Activated naive CD4-positive, alpha-beta T cell treated with anti-CD3 and anti-CD28 coated beads, Interleukin-2, amount 10 ng/mL, durations not matched to agents 7 days and 5 days (primary cell): ENCODE measurements at regions not wholly inside any gene's neighbourhood (a gene's known extent, or its start where the extent isn't known, plus 50 kb on each side); places are given as distances from the start of the nearest gene placed in this dataset.
"Not testable (repeated sequence)": the region's sequence is repeated elsewhere in the genome, so short reads cannot be mapped to it uniquely, and the experiment has no call there.

Source experiments
- CTCF ChIA-PET: fragments of 350-600 bp; sonication (Branson Sonifier 250); formaldehyde crosslinking; loops from one replicate; lab custom pipeline; 2021; ENCODE audit warnings: antibody characterized with exemption; lab: Charles Lee
- DNase-seq: peaks from one replicate; pipeline ENCODE4 v3.0.0-alpha.2; 2020
- H3K27ac Mint-ChIP-seq: one replicate; pipeline ENCODE4 v1.8.0; 2021; ENCODE audit warnings: mild to moderate bottlenecking, moderate library complexity, mixed read lengths
- H3K27me3 Mint-ChIP-seq: one replicate; pipeline ENCODE4 v1.8.0; 2021; ENCODE audit warnings: mild to moderate bottlenecking, mixed read lengths
- H3K36me3 Mint-ChIP-seq: one replicate; pipeline ENCODE4 v1.8.0; 2021; ENCODE audit warnings: mixed read lengths
- H3K4me1 Mint-ChIP-seq: one replicate; pipeline ENCODE4 v1.8.0; 2021; ENCODE audit warnings: mixed read lengths
- H3K4me3 Mint-ChIP-seq: one replicate; pipeline ENCODE4 v1.8.0; 2021; ENCODE audit warnings: mild to moderate bottlenecking, moderate library complexity, mixed read lengths
- H3K9me3 Mint-ChIP-seq: one replicate; pipeline ENCODE4 v1.8.0; 2021; ENCODE audit warnings: mixed read lengths

DNA sequence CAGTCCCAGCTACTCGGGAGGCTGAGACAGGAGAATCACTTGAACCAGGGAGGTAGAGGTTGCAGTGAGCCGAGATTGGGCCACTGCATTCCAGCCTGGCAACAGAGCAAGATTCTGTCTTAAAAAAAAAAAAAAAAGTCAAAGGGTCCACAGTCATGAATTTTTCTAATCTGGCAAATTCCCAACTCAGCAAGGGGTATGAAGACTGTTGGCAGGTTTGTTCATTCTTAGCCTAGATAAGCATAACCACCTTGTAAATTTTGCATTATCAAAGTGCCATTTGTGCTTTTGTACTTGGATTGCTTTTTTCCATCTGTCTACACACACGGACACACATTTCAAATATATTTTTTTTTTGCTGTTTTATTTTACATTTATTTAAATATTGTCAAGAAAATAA, 299.8 kb upstream of the NUDT12 start:
- Mint-ChIP-seq H3K27me3 (no peaks in the 10 kb centered on the region), H3K27ac (no peak overlapping the region), H3K4me1 (no peaks in the 10 kb centered on the region), H3K4me3 (no peak overlapping the region), H3K9me3 (peaks cover 1% of the 10 kb centered on the region), H3K36me3 (no peaks in the 10 kb centered on the region)
- CTCF ChIA-PET: no interaction called here
- DNase-seq: no peak

DNA sequence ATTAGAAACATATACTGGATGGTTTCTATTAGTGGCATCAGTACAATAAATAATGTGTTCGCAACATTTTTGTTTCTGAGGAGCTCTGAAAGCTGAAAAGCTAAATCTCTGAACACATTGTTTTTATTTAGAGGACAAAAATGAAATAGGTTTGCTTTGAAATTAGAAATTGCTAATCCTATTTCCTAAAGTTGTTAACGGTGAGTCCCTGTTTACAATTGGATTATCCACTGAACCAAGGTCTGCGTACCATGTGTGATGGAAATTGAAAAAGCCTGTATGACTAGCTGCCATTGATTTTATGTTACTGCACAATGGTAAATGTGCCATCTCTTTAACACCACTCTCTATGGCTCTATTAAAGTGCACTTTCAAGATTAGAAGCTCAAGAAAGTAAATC, 297.7 kb upstream of the NUDT12 start:
- H3K36me3 Mint-ChIP-seq: no peaks in the 10 kb centered on the region
- H3K4me1 Mint-ChIP-seq: no peaks in the 10 kb centered on the region
- no peak overlapping the region for H3K27ac Mint-ChIP-seq
- CTCF ChIA-PET: no interaction called here
- no peaks in the 10 kb centered on the region for H3K27me3 Mint-ChIP-seq
- no peak overlapping the region for H3K4me3 Mint-ChIP-seq
- DNase-seq: no peak
- H3K9me3 Mint-ChIP-seq: peaks cover 10% of the 10 kb centered on the region

DNA sequence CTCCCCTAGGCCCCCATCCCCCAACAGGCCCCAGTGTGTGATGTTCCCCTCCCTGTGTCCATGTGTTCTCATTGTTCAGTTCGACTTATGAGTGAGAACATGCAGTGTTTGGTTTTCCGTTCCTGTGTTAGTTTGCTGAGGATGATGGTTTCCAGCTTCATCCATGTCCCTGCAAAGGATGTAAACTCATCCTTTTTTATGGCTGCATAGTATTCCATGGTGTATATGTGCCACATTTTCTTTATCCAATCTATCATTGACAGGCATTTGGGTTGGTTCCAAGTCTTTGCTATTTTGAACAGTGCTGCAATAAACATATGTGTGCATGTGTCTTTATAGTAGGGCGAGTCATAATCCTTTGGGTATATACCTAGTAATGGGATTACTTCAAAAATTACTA, 295.8 kb upstream of the NUDT12 start:
- H3K4me1 Mint-ChIP-seq, H3K27me3 Mint-ChIP-seq, H3K36me3 Mint-ChIP-seq, DNase-seq, H3K4me3 Mint-ChIP-seq, CTCF ChIA-PET, H3K27ac Mint-ChIP-seq: not testable (repeated sequence)
- peaks cover 11% of the 10 kb centered on the region for H3K9me3 Mint-ChIP-seq

DNA sequence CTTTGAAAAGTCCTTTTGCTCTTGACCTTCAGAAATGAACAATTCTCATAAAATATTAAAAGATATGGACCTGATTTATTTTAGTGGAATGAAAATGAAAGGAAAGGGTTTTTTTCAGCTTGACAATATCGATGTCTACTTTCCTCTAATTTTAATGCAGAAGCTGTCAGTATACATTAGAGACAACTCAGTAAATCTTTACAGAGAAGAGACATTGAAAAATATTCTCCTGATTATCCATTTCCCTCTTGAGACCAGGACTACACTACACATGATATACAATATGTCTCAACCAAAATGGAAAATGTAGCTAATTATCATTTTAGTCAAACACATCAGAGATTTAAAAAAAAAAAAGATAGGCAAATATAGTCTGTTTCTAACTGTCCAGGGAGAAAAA, 288.5 kb upstream of the NUDT12 start:
- no peaks in the 10 kb centered on the region for H3K27me3 Mint-ChIP-seq
- no peak for DNase-seq
- CTCF ChIA-PET: no interaction called here

DNA sequence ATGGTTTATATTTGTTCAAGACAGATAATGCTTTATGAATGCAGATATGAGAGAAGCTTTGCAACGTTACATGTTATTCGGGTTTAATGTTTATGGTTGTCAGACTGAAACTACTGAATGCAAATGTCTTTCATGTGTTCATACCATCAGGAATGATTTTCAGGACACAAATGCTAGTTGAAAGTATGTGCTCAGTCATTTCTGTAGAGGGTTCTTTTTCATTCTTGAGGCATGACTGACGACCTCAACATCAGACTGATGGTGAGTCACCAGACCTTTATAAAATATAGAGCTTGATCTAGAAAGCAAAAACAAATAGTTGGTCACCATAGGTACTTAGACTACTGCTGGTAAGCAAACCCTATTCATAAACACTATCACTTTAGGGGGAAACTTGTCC, 287.3 kb upstream of the NUDT12 start:
- DNase-seq: no peak
- H3K4me3 Mint-ChIP-seq: no peak overlapping the region
- H3K9me3 Mint-ChIP-seq: no peaks in the 10 kb centered on the region
- H3K27ac Mint-ChIP-seq: no peak overlapping the region
- H3K36me3 Mint-ChIP-seq: no peaks in the 10 kb centered on the region
- no peaks in the 10 kb centered on the region for H3K4me1 Mint-ChIP-seq
- no peaks in the 10 kb centered on the region for H3K27me3 Mint-ChIP-seq
- CTCF ChIA-PET: no interaction called here

More for the DNA sequence above, 288.5 kb upstream of the NUDT12 start:
- peaks cover 2% of the 10 kb centered on the region for H3K9me3 Mint-ChIP-seq
- H3K27ac Mint-ChIP-seq: no peak overlapping the region
- H3K36me3 Mint-ChIP-seq: no peaks in the 10 kb centered on the region
- no peak overlapping the region for H3K4me3 Mint-ChIP-seq
- no peaks in the 10 kb centered on the region for H3K4me1 Mint-ChIP-seq

DNA sequence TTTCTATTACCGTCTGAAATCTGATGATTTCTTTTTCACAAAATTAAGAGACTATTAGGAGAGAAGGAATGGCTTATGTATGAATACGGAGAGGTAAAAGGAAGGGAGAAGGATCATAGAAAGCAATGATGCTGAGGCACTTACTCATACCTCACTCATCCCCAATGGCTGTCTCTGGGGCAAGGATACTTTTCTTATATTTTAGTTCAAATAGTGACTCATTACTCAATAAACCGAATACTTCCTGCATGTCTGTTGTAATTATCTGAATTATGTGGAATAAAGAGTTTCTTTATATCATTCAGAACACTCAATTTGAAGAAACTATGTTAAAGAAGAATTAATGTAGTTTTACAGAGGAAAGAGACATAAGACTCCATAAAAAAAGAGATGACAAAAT, 284.5 kb upstream of the NUDT12 start:
- no peaks in the 10 kb centered on the region for H3K4me1 Mint-ChIP-seq
- CTCF ChIA-PET: no interaction called here
- no peaks in the 10 kb centered on the region for H3K9me3 Mint-ChIP-seq
- H3K27me3 Mint-ChIP-seq: no peaks in the 10 kb centered on the region
- H3K27ac Mint-ChIP-seq: no peak overlapping the region
- no peak for DNase-seq
- no peak overlapping the region for H3K4me3 Mint-ChIP-seq
- H3K36me3 Mint-ChIP-seq: no peaks in the 10 kb centered on the region

DNA sequence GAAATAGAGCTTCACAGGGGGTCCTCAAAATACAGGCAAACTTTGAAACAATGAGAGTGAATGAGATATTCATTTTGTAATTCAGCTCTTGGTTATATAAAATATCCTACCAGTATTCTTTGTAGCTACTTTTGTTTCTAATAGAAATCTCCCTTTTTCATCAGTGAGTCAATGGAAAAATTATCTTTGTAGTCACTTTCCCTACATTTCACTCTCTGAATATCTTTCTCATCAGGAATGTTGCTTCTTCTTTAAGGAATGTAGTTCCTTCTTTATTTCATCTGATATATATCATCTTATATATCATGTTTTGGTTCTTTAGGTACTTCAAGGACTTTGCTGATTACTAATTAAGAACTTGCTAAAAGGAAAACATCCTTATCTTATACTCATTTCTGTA, 280.3 kb upstream of the NUDT12 start:
- no peaks in the 10 kb centered on the region for H3K9me3 Mint-ChIP-seq
- CTCF ChIA-PET: no interaction called here
- H3K36me3 Mint-ChIP-seq: no peaks in the 10 kb centered on the region
- no peak overlapping the region for H3K4me3 Mint-ChIP-seq
- H3K4me1 Mint-ChIP-seq: no peaks in the 10 kb centered on the region
- DNase-seq: no peak
- no peak overlapping the region for H3K27ac Mint-ChIP-seq
- no peaks in the 10 kb centered on the region for H3K27me3 Mint-ChIP-seq

DNA sequence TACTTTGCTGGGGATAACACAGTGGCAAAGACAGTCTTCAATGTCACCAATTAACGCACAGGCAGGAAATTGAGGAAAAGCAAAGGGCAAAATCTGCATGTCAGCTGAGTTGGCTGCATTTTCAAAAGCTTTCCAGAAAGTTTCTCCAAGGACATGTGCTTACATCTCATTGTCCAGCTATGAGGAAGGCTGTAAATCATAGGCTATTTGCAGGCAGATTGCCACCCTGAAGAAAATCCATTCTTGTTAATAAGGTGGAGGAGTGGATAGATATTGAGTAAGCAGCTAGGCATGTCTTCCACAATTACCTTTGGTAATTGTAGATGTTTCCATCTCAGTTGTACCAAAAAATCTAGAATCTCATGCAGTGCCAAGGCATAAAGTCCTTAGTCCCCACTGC, 278.0 kb upstream of the NUDT12 start:
- DNase-seq: no peak
- no peak overlapping the region for H3K27ac Mint-ChIP-seq
- CTCF ChIA-PET: no interaction called here
- H3K27me3 Mint-ChIP-seq: no peaks in the 10 kb centered on the region
- no peaks in the 10 kb centered on the region for H3K36me3 Mint-ChIP-seq
- H3K4me1 Mint-ChIP-seq: no peaks in the 10 kb centered on the region
- H3K9me3 Mint-ChIP-seq: no peaks in the 10 kb centered on the region
- H3K4me3 Mint-ChIP-seq: no peak overlapping the region

DNA sequence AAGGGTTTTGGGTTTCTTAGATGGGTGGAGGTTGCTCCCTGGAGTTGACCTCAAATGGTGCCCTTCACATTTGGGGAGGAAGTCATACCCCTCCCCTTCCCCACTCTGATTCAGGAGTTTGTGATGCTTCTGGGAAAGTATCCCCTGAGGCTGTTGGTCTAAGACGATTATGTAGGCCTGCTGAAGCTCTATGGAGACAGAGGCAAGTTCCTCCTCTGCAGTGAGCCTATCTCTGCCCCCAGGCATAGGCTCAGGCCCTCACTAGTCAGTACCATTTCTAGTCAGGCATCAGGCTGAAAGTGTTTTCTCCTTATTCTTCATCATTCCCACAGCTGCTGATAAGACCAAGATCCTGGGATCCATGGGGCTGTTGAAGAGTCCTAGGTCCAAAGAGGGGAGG, 271.6 kb upstream of the NUDT12 start:
- H3K36me3 Mint-ChIP-seq: no peaks in the 10 kb centered on the region
- no peaks in the 10 kb centered on the region for H3K9me3 Mint-ChIP-seq
- H3K27me3 Mint-ChIP-seq: no peaks in the 10 kb centered on the region
- DNase-seq: no peak
- H3K4me1 Mint-ChIP-seq: no peaks in the 10 kb centered on the region
- no peak overlapping the region for H3K27ac Mint-ChIP-seq
- H3K4me3 Mint-ChIP-seq: no peak overlapping the region
- CTCF ChIA-PET: no interaction called here

DNA sequence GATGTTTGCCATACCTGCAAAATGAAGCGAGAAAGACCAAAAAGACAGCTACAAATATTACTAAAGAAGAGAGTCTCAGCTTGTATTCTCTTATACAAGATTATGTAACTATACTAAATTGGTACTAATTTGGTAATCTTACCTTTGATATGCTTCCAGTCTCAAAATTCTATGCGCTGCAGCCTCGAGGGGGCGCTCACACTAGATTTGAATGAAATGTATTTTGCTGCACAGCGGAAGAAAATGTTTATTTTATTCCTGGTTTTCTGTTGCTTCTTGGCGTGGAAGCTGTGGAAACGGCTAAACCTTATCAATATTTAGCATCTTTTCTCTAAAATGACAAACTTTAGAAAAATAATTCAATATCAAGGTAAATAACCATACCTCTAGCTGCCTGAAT, 267.0 kb upstream of the NUDT12 start:
- Mint-ChIP-seq H3K4me3 (no peak overlapping the region), H3K27me3 (no peaks in the 10 kb centered on the region), H3K36me3 (no peaks in the 10 kb centered on the region), H3K9me3 (peaks cover 2% of the 10 kb centered on the region), H3K27ac (no peak overlapping the region), H3K4me1 (no peaks in the 10 kb centered on the region)
- CTCF ChIA-PET: no interaction called here
- no peak for DNase-seq

DNA sequence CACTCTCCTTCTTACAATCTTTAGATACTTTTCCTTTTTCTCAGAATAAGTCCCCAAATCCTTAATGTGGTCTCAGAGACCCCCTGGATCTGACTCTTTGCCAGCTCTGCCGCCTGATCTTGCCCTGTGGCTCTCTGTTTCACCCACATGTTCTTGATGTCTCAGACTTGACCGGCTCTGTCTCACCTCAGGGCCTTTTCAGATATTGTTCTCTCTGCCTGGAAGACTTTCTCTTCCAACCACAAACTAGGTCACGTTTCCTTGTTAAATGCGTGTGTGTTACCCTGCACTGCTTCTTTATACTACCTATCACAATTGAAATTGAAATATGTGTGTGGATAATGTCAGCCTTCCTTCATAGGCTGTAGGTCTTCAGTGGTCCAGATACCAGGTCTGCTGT, 265.4 kb upstream of the NUDT12 start:
- no peak overlapping the region for H3K4me3 Mint-ChIP-seq
- peaks cover 2% of the 10 kb centered on the region for H3K9me3 Mint-ChIP-seq
- H3K36me3 Mint-ChIP-seq: no peaks in the 10 kb centered on the region
- no peaks in the 10 kb centered on the region for H3K27me3 Mint-ChIP-seq
- H3K27ac Mint-ChIP-seq: no peak overlapping the region
- CTCF ChIA-PET: no interaction called here
- H3K4me1 Mint-ChIP-seq: no peaks in the 10 kb centered on the region
- no peak for DNase-seq

DNA sequence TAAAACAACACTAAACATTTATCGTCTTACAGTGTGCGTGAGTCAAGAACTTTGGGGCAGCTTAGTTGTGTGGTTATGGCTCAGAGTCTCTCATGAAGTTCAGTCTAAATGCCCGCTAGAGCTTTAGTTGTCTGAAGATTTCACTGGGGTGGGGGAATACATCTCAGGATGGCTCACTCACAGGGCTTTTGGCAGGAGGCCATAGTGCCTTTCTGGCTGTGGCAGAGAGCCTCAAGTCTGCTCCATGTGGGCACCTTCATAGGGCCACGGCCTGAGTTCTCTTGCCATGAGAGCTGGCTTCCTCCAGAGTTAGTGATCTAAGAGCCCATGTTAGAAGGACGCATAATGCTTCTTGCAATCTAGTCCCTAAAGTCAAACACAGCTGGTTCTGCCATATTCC, 258.8 kb upstream of the NUDT12 start:
- H3K4me1 Mint-ChIP-seq: no peaks in the 10 kb centered on the region
- no peak for DNase-seq
- H3K27me3 Mint-ChIP-seq: no peaks in the 10 kb centered on the region
- no peaks in the 10 kb centered on the region for H3K36me3 Mint-ChIP-seq
- CTCF ChIA-PET: no interaction called here
- H3K27ac Mint-ChIP-seq: no peak overlapping the region
- H3K4me3 Mint-ChIP-seq: no peak overlapping the region
- peaks cover 4% of the 10 kb centered on the region for H3K9me3 Mint-ChIP-seq

DNA sequence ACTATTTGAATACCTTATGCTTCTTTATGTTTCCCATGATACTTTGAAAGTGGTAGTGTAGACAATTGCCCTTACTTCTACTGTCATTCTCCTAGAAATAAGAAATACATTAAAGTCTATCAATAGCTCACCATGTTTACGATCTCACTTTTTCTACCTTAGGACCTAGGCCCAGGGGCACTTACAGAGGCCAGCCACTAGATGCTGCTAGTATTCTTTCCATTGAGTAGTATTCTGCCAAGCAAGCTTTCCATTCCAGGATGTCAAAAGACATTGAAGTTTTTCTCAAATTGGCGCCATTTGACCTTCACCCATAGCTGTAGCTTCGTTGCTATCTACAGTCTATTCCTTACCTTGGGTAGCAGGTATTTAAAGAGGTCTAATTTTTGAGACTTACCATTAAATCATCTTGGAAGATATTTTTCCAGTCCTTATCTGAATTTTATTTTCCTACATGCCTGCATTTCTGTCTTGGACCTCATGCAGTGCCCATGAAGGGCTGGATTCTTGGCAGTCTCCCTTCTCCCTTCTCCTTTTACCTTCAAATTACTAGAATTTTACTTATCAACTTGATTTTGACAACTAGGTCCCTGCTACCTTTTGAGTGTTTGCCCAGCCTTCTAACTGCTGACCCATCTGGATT, 246.0 kb upstream of the NUDT12 start:
- DNase-seq: no peak
- no peaks in the 10 kb centered on the region for H3K4me1 Mint-ChIP-seq
- H3K27ac Mint-ChIP-seq: no peak overlapping the region
- no peak overlapping the region for H3K4me3 Mint-ChIP-seq
- H3K9me3 Mint-ChIP-seq: no peaks in the 10 kb centered on the region
- H3K27me3 Mint-ChIP-seq: no peaks in the 10 kb centered on the region
- H3K36me3 Mint-ChIP-seq: no peaks in the 10 kb centered on the region
- CTCF ChIA-PET: interaction anchor here (1.4 kb wide), 1 partner anchor 8 kb away, joined by 3 read pairs; no protein-coding TSS in a partner anchor

DNA sequence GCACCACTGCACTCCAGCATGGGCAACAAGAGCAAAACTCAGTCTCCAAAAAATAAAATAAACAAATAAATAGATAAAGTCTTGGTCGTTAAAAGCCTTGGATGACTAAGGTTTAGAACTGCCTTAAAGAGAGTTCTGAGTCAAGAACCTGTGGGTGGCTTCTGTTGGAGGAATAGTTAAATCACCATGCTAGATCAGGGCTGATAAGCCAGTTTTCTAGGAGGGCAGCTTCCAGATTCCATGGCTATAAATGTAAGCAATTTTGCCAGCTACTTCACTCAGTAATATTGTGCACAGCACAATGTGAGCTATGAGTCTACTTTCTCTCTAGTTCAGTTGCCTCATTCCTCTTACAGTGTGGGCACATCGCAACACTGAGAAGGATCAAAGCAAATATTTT, 242.1 kb upstream of the NUDT12 start:
- H3K9me3 Mint-ChIP-seq: no peaks in the 10 kb centered on the region
- no peak overlapping the region for H3K27ac Mint-ChIP-seq
- H3K27me3 Mint-ChIP-seq: no peaks in the 10 kb centered on the region
- CTCF ChIA-PET: no interaction called here
- H3K4me1 Mint-ChIP-seq: no peaks in the 10 kb centered on the region
- H3K36me3 Mint-ChIP-seq: no peaks in the 10 kb centered on the region
- no peak for DNase-seq
- no peak overlapping the region for H3K4me3 Mint-ChIP-seq

DNA sequence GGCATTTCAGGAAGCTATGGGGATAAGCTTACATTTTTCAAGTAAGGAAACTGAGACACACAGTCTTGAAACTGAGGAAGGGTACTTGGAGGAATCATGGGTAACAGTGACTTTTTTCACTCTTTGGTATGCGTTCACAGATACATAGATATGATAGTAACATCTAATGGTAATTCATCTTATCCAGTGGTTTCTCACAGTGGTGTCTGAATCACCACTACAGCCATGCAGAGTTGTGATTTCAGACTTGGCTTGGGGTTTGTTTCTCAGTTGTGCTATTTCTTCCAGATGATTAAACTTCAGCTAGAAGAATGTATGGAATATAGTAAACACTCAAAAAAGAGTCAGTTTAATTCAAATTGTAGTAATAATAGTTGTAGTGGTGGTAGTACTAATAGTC, 239.1 kb upstream of the NUDT12 start:
- CTCF ChIA-PET: no interaction called here
- Mint-ChIP-seq H3K36me3 (no peaks in the 10 kb centered on the region), H3K4me3 (no peak overlapping the region), H3K27ac (no peak overlapping the region), H3K9me3 (peaks cover 3% of the 10 kb centered on the region), H3K4me1 (no peaks in the 10 kb centered on the region), H3K27me3 (no peaks in the 10 kb centered on the region)
- DNase-seq: no peak
